HCT116 (cell line): ENCODE measurements at regions not wholly inside any gene's neighbourhood (a gene's known extent, or its start where the extent isn't known, plus 50 kb on each side); places are given as distances from the start of the nearest gene placed in this dataset.

Experiments used
- ATAC-seq: fragments of 200-7000 bp; cut with Tn5 transposase; 2 replicates; pipeline ENCODE4 v1.9.1; 2020; ENCODE audit warnings: mild to moderate bottlenecking, moderate library complexity
- BruUV-seq: library from RNA; stranded (reverse); fragments of 400-500 nt; replicated peaks from 2 replicates; lab custom pipeline; 2021; lab: Mats Ljungman, UMichigan
- CTCF ChIA-PET: fragments of 300-600 bp; sonication (Branson Sonifier 250); formaldehyde crosslinking; loops from one replicate; lab custom pipeline; 2021; ENCODE audit warnings: antibody characterized with exemption; lab: Charles Lee
- POLR2A ChIA-PET: fragments of 300-600, 350-600 bp; sonication (Branson Sonifier 250); formaldehyde crosslinking; loops from one replicate; lab custom pipeline; 2021; ENCODE audit warnings: antibody characterized with exemption; lab: Charles Lee
- RAD21 ChIA-PET, 2 experiments: fragments of 300-600 bp; sonication (Branson Sonifier 250); formaldehyde crosslinking; loops; one replicate each; lab custom pipeline; 2023; ENCODE audit warnings: low total read pairs in 2 of 2; ENCODE audit not compliant: uncharacterized antibody in 2 of 2, unreplicated experiment in 2 of 2, low non-redundant PET in 1 of 2; lab: Charles Lee
- DNase-seq: peaks from one replicate; pipeline ENCODE4 v3.0.0-alpha.2; 2010; ENCODE audit warnings: low read depth, low spot score
- H2AFZ ChIP-seq: fragments of 200-600 bp; shearing (Covaris generic), sonication (generic); 2 replicates; pipeline ENCODE4 v1.6.1; 2017; ENCODE audit warnings: low read depth, mixed run types, mixed read lengths, antibody characterized with exemption, low read length; ENCODE audit not compliant: poor library complexity, severe bottlenecking
- H3K27ac ChIP-seq: 2 replicates; pipeline ENCODE4 v1.5.1; 2012; ENCODE audit warnings: low read depth, low read length
- H3K27me3 ChIP-seq: fragments of 200-600 bp; sonication (generic); 2 replicates; pipeline ENCODE4 v1.6.1; 2016; ENCODE audit warnings: mixed run types, low read length, mixed read lengths; ENCODE audit not compliant: insufficient read depth
- H3K36me3 ChIP-seq, 2 experiments: fragments of 200-500 bp in 1 of 2; fragments of 200-600 bp in 1 of 2; sonication (Bioruptor generic) in 1 of 2; sonication (generic) in 1 of 2; 2 replicates each; pipeline versions ENCODE4 v1.5.1 to v1.6.1; 2014 to 2016; ENCODE audit warnings: low read length in 2 of 2, inconsistent platforms in 1 of 2, mixed read lengths in 1 of 2, mixed run types in 1 of 2; ENCODE audit not compliant: insufficient read depth in 2 of 2, control insufficient read depth in 1 of 2
- H3K4me1 ChIP-seq, 2 experiments: fragments of 200-600 bp in 1 of 2; sonication (generic) in 1 of 2; 2 replicates each; pipeline versions ENCODE4 v1.5.1 to v1.6.1; 2012 to 2017; ENCODE audit warnings: low read length in 2 of 2, inconsistent platforms in 1 of 2, mild to moderate bottlenecking in 1 of 2, mixed read lengths in 1 of 2, mixed run types in 1 of 2, moderate library complexity in 1 of 2; ENCODE audit not compliant: insufficient read depth in 2 of 2, control insufficient read depth in 1 of 2
- H3K4me2 ChIP-seq: fragments of 200-600 bp; sonication (generic); 2 replicates; pipeline ENCODE4 v1.6.1; 2017; ENCODE audit warnings: mixed run types, low read length, mixed read lengths
- H3K4me3 ChIP-seq, 2 experiments: fragments of 200-600 bp in 1 of 2; sonication (generic) in 1 of 2; replicated peaks in 1 of 2; 2 replicates each; pipeline ENCODE4 v1.5.1; 2011 to 2016; ENCODE audit warnings: low read length in 2 of 2, control low read depth in 1 of 2, low read depth in 1 of 2, mild to moderate bottlenecking in 1 of 2, mixed read lengths in 1 of 2, mixed run types in 1 of 2
- H3K79me2 ChIP-seq: fragments of 200-600 bp; sonication (generic); 2 replicates; pipeline ENCODE4 v1.6.1; 2017; ENCODE audit warnings: mild to moderate bottlenecking, mixed run types, low read length, moderate library complexity, mixed read lengths; ENCODE audit not compliant: insufficient read depth
- H3K9ac ChIP-seq: fragments of 200-600 bp; sonication (generic); 2 replicates; pipeline ENCODE4 v1.6.1; 2016; ENCODE audit warnings: low read length, mixed read lengths
- H3K9me2 ChIP-seq: fragments of 200-600 bp; sonication (generic), shearing (Covaris generic); 2 replicates; pipeline ENCODE4 v1.6.1; 2017; ENCODE audit warnings: mixed run types, mild to moderate bottlenecking, moderate library complexity; ENCODE audit not compliant: insufficient read depth
- H3K9me3 ChIP-seq, 2 experiments: fragments of 200-500 bp in 1 of 2; fragments of 200-600 bp in 1 of 2; sonication (Bioruptor generic) in 1 of 2; sonication (generic) in 1 of 2; 2 replicates each; pipeline ENCODE4 v1.6.1; 2014 to 2017; ENCODE audit warnings: low read length in 2 of 2, mixed read lengths in 2 of 2, inconsistent platforms in 1 of 2, low read depth in 1 of 2, mild to moderate bottlenecking in 1 of 2, mixed run types in 1 of 2, moderate library complexity in 1 of 2; ENCODE audit not compliant: control insufficient read depth in 1 of 2, insufficient read depth in 1 of 2
- H4K20me1 ChIP-seq: fragments of 200-600 bp; sonication (generic), shearing (Covaris generic); 2 replicates; pipeline ENCODE4 v1.6.1; 2017; ENCODE audit warnings: mixed run types, mild to moderate bottlenecking, moderate library complexity; ENCODE audit not compliant: insufficient read depth
- ATF3 ChIP-seq: IDR thresholded peaks from 2 replicates; pipeline ENCODE4 v1.6.1; 2012
- CEBPB ChIP-seq: IDR thresholded peaks from 2 replicates; pipeline ENCODE4 v1.6.1; 2012; ENCODE audit warnings: low read depth
- CTCF ChIP-seq, 3 experiments: fragments of 200-600 bp in 1 of 3; sonication (generic) in 1 of 3; IDR thresholded peaks in 2 of 3; conservative IDR thresholded peaks in 1 of 3; 2 replicates each; pipeline ENCODE4 v1.5.1; 2012 to 2017; ENCODE audit warnings: low read depth in 2 of 3, low read length in 2 of 3, antibody characterized with exemption in 1 of 3, borderline replicate concordance in 1 of 3, control low read depth in 1 of 3, mild to moderate bottlenecking in 1 of 3, mixed read lengths in 1 of 3, mixed run types in 1 of 3, moderate library complexity in 1 of 3; ENCODE audit not compliant: insufficient read depth in 1 of 3
- EZH2 ChIP-seq: fragments of 200-600 bp; sonication (generic); IDR thresholded peaks from 2 replicates; pipeline ENCODE4 v1.6.1; 2017; ENCODE audit warnings: antibody characterized with exemption, mixed run types
- EZH2phosphoT487 ChIP-seq: fragments of 200-600 bp; IDR thresholded peaks from 2 replicates; pipeline ENCODE4 v1.6.1; 2018; ENCODE audit warnings: antibody characterized with exemption, borderline replicate concordance
- JUND ChIP-seq: IDR thresholded peaks from 2 replicates; pipeline ENCODE4 v1.6.1; 2012
- RAD21 ChIP-seq: IDR thresholded peaks from 2 replicates; pipeline ENCODE4 v1.6.1; 2012; ENCODE audit warnings: low read depth, mild to moderate bottlenecking
- SRF ChIP-seq: IDR thresholded peaks from 2 replicates; pipeline ENCODE4 v1.6.1; 2012; ENCODE audit warnings: low read depth
- TCF7L2 ChIP-seq: IDR thresholded peaks from 2 replicates; pipeline ENCODE4 v1.7.0; 2011; ENCODE audit warnings: borderline replicate concordance, inconsistent platforms; ENCODE audit not compliant: insufficient read depth, insufficient read length; ENCODE audit errors: extremely low read depth
- intact Hi-C: fragments of 100-400 bp; cut with micrococcal nuclease; formaldehyde crosslinking; loops from 2 replicates; pipeline ENCODE4 v1.10.0; 2022

- Histone ChIP-seq H3K9me2 (no peaks in the 10 kb centered on the region), H3K4me1 (peaks cover 0 to 5% of the 10 kb centered on the region in 2 experiments; a peak in 1 of 4 replicates), H3K36me3 (no peaks in the 10 kb centered on the region), H3K9me3 (no peaks in the 10 kb centered on the region), H3K79me2 (no peaks in the 10 kb centered on the region), H3K4me2 (no peak overlapping the region)
- ChIA-PET RAD21 (no interaction called here), POLR2A (no interaction called here)
- DNase-seq (no peak), ATAC-seq (no peak)
- no peak for TF ChIP-seq JUND
- TF ChIP-seq CTCF (IDR thresholded peaks at IDR 0.05 in 2 of 3, conservative IDR thresholded peaks at IDR 0.05 in 1 of 3; ENCODE audit: borderline replicate concordance in 1 of 3, insufficient read depth in 1 of 3, low read depth in 2 of 3, low read length in 2 of 3): no peak
- no peak for TF ChIP-seq ATF3
- no peak for TF ChIP-seq RAD21
- no peak for TF ChIP-seq EZH2
- no peak for TF ChIP-seq CEBPB
- no peak for TF ChIP-seq TCF7L2
- TF ChIP-seq SRF: no peak
- no peak for TF ChIP-seq EZH2phosphoT487
- TF ChIP-seq, all 23 proteins: peak for 0
- Histone ChIP-seq H2AFZ (no peak overlapping the region), H3K9ac (no peak overlapping the region), H3K4me3 (no peak overlapping the region), H3K27me3 (peaks cover 21% of the 10 kb centered on the region), H3K27ac (no peak overlapping the region), H4K20me1 (no peaks in the 10 kb centered on the region)
- no TSS peak for BruUV-seq
- CTCF ChIA-PET: no interaction called here
- intact Hi-C loops: no loop called here
Observed at GRCh38 chr16:54503856-54504219, 217.3 kb upstream of the IRX3 start.
